Prostate gland (tissue), 2 donors: ENCODE measurements at regions not wholly inside any gene's neighbourhood (a gene's known extent, or its start where the extent isn't known, plus 50 kb on each side); places are given as distances from the start of the nearest gene placed in this dataset.

Source experiments
- CTCF ChIP-seq, 4 experiments: fragments of 200-600 bp in 2 of 4; fragments of 450-650 bp in 2 of 4; sonication (generic) in 2 of 4; IDR thresholded peaks; 1 replicate in 3 of 4; 2 replicates in 1 of 4; pipeline ENCODE4 v1.5.1; 2016 to 2019; ENCODE audit warnings: antibody characterized with exemption in 4 of 4, mild to moderate bottlenecking in 2 of 4, moderate library complexity in 2 of 4
- POLR2A ChIP-seq: fragments of 450-650 bp; IDR thresholded peaks from one replicate; pipeline ENCODE4 v1.6.1; 2016; ENCODE audit warnings: antibody characterized with exemption, mild to moderate bottlenecking
- POLR2AphosphoS5 ChIP-seq: sonication (generic); formaldehyde crosslinking; IDR thresholded peaks from one replicate; pipeline ENCODE4 v1.6.1; 2017; ENCODE audit warnings: antibody characterized with exemption

GRCh38 chr3:24958271-24958670 lies 463.6 kb upstream of the THRB start:
- TF ChIP-seq CTCF (IDR thresholded peaks at IDR 0.05) (no peak), POLR2A (no peak), POLR2AphosphoS5 (no peak)
